AG09309 (cell line): ENCODE measurements at regions not wholly inside any gene's neighbourhood (a gene's known extent, or its start where the extent isn't known, plus 50 kb on each side); places are given as distances from the start of the nearest gene placed in this dataset.

Source experiments
- DNase-seq: peaks from one replicate; pipeline ENCODE4 v3.0.0-alpha.2; 2010; ENCODE audit warnings: low read depth
- H3K4me3 ChIP-seq: 2 replicates; pipeline ENCODE4 v1.5.1; 2011; ENCODE audit warnings: mild to moderate bottlenecking, low read depth, low read length, moderate library complexity; ENCODE audit not compliant: control insufficient read depth
- TF ChIP-seq, protein P1 (sequence below): IDR thresholded peaks from 2 replicates; pipeline ENCODE4 v1.5.1; 2011; ENCODE audit warnings: mild to moderate bottlenecking, low read depth, low read length, inconsistent platforms; ENCODE audit not compliant: insufficient read depth, control insufficient read depth; ENCODE audit errors: missing control alignments

DNA sequence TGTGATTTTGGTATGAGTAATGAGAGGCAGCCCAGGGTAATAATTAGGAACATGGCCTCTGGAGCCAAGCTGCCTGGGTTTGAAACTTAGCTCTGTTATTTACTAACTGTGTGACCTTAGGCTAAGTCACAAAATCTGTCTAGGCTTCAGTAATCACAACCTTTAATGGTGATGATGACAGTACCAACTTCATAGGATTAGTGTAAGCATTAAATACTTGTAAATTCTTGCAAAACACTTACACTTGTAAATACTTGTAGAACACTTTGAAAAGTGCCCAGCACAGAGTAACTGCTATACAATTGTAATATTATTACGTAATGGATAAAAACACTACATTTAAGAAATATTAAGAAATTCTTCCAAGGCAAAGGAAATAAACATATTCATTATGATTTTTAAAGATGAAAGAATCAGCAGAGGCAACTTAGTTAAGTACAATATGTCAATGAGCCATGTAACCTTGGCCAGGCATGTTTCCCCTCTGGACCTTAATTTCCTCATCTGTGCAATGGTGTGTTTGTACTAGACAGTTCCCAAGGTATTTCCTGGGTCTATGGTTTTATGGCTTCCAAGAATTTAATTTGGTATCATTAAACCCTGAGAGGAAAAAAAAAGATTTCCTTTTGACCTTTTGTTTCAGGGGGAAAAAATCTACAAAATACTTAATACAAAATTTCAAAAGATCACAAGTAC, 628.5 kb upstream of the KLHL1 start:
- no peak for DNase-seq
- no peak overlapping the region for H3K4me3 ChIP-seq
- TF ChIP-seq, protein P1, sequence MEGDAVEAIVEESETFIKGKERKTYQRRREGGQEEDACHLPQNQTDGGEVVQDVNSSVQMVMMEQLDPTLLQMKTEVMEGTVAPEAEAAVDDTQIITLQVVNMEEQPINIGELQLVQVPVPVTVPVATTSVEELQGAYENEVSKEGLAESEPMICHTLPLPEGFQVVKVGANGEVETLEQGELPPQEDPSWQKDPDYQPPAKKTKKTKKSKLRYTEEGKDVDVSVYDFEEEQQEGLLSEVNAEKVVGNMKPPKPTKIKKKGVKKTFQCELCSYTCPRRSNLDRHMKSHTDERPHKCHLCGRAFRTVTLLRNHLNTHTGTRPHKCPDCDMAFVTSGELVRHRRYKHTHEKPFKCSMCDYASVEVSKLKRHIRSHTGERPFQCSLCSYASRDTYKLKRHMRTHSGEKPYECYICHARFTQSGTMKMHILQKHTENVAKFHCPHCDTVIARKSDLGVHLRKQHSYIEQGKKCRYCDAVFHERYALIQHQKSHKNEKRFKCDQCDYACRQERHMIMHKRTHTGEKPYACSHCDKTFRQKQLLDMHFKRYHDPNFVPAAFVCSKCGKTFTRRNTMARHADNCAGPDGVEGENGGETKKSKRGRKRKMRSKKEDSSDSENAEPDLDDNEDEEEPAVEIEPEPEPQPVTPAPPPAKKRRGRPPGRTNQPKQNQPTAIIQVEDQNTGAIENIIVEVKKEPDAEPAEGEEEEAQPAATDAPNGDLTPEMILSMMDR = no peak

DNA sequence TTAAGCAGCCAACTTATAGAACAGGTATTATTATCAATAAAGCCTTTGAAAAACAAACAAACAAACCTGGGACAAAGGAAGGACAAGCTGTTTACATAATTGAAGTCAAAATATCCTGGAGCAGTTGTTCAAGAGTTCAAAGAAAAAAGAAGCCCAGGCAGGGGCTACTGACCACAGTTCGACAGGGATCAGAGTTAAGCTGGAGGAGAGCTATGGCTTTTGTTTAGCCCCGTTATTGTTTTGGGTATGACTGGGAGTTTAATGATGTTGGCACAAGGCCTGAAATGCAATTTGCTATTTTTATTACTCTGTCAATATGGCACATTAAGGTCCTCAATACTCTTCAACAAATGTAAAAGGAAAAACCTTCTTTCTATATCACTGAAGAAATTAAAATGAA, 624.4 kb upstream of the KLHL1 start:
- TF ChIP-seq, protein P1 = no peak
- H3K4me3 ChIP-seq = no peak overlapping the region
- no peak for DNase-seq

GRCh38 chr13:70729369-70729768, 621.1 kb upstream of the KLHL1 start:
- no peak for DNase-seq
- H3K4me3 ChIP-seq = no peak overlapping the region
- TF ChIP-seq, protein P1 = no peak

DNA sequence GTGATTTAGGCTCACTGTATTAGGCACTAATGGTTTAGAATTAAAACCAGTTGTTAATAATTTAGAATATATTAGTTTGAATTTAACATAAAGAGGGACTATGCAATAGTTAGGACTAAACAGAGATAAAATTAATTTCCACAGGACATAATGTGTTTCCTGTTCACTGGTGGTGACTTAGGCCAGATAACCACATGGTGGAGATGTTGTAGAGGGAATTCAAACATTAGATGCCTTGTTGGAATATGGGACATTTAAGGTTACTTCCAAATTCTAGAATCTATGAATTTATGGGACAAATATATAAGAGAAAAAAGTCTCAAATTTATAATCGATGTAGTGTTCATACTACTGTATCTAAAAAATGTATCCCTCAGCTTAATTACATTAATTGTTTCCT, 615.5 kb upstream of the KLHL1 start:
- no peak overlapping the region for H3K4me3 ChIP-seq
- TF ChIP-seq, protein P1 = no peak
- DNase-seq = no peak

GRCh38 chr13:70720386-70720785, 612.1 kb upstream of the KLHL1 start:
- TF ChIP-seq, protein P1 = no peak
- DNase-seq = no peak
- H3K4me3 ChIP-seq = no peak overlapping the region

DNA sequence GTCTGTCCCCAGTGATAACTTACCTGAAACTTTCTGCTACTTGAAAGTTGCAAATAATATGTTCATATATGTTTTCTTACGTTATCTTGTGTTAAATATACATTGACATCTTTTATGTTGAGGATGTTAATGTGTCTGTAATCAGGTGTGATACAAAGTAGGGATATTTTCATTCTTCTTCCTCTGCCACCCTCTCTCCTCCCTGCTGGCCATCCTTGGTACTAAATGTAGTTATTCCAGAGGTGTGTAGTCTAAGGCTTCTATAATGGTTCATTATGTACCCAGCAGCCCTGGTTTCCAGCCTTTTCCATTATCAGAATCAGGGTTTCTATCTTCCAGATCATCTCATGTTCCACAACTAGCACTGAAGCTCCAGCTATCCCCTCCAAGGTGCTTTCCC, 606.7 kb upstream of the KLHL1 start:
- TF ChIP-seq, protein P1 = no peak

More for the DNA sequence above, 606.7 kb upstream of the KLHL1 start:
- DNase-seq = no peak
- no peak overlapping the region for H3K4me3 ChIP-seq
